ENCODE measurements at regions not wholly inside any gene's neighbourhood (a gene's known extent, or its start where the extent isn't known, plus 50 kb on each side); places are given as distances from the start of the nearest gene placed in this dataset.

DNA sequence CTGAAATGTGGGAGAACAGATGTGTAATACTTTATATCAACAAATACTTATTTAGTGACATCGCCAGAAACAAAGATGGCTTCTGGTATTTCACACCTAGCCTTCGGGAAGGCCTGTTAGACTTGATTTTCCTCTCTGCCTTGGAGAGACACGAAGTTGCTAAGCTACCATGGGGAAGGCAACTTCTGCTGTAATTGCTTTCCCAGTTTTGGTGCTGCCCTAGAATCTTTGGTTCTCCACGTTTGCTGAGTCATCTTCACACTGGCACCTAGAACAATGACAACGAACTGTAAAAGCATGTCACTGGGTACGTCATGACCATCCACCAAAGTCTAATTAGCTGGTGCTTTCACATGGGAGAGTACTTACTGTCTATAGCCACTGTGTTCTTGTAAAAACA is 58.7 kb upstream of the ACTR3 start:
- TF ChIP-seq, protein P1, sequence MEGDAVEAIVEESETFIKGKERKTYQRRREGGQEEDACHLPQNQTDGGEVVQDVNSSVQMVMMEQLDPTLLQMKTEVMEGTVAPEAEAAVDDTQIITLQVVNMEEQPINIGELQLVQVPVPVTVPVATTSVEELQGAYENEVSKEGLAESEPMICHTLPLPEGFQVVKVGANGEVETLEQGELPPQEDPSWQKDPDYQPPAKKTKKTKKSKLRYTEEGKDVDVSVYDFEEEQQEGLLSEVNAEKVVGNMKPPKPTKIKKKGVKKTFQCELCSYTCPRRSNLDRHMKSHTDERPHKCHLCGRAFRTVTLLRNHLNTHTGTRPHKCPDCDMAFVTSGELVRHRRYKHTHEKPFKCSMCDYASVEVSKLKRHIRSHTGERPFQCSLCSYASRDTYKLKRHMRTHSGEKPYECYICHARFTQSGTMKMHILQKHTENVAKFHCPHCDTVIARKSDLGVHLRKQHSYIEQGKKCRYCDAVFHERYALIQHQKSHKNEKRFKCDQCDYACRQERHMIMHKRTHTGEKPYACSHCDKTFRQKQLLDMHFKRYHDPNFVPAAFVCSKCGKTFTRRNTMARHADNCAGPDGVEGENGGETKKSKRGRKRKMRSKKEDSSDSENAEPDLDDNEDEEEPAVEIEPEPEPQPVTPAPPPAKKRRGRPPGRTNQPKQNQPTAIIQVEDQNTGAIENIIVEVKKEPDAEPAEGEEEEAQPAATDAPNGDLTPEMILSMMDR (IDR thresholded peaks at IDR 0.05; ENCODE audit: extremely low read depth in 1 of 2, insufficient read depth in 1 of 2, low read depth in 1 of 2, low read length in 2 of 2), result no peak
- TF ChIP-seq POLR2A (IDR thresholded peaks at IDR 0.05; ENCODE audit: low read depth, low read length), result no peak
- TF ChIP-seq EZH2 (IDR thresholded peaks at IDR 0.05; ENCODE audit: borderline replicate concordance, low read depth, low read length, severe bottlenecking), result no peak
- TF ChIP-seq, protein P2, sequence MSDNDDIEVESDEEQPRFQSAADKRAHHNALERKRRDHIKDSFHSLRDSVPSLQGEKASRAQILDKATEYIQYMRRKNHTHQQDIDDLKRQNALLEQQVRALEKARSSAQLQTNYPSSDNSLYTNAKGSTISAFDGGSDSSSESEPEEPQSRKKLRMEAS (IDR thresholded peaks at IDR 0.05; ENCODE audit: insufficient read depth, insufficient read length), result no peak
- TF ChIP-seq POLR2AphosphoS5 (IDR thresholded peaks at IDR 0.05; ENCODE audit: insufficient read depth, low read depth, low read length), result no peak
- no peak for TF ChIP-seq JUN (IDR thresholded peaks at IDR 0.05; ENCODE audit: borderline replicate concordance, insufficient read depth, insufficient read length, low read depth)
- no peak for TF ChIP-seq MYC (IDR thresholded peaks at IDR 0.05; ENCODE audit: low read depth, low read length)
- TF ChIP-seq GATA2 (IDR thresholded peaks at IDR 0.05; ENCODE audit: insufficient read depth, insufficient read length, low read depth, low read length), result no peak
- TF ChIP-seq FOS (IDR thresholded peaks at IDR 0.05; ENCODE audit: borderline replicate concordance, insufficient read depth, low read length), result no peak
